GM19043 (cell line): ENCODE measurements at regions not wholly inside any gene's neighbourhood (a gene's known extent, or its start where the extent isn't known, plus 50 kb on each side); places are given as distances from the start of the nearest gene placed in this dataset.

Source experiments
- ATAC-seq: cut with Tn5 transposase; IDR thresholded peaks from one replicate; pipeline ENCODE4 v1.9.1; 2021; ENCODE audit warnings: low read depth; ENCODE audit not compliant: unreplicated experiment

DNA sequence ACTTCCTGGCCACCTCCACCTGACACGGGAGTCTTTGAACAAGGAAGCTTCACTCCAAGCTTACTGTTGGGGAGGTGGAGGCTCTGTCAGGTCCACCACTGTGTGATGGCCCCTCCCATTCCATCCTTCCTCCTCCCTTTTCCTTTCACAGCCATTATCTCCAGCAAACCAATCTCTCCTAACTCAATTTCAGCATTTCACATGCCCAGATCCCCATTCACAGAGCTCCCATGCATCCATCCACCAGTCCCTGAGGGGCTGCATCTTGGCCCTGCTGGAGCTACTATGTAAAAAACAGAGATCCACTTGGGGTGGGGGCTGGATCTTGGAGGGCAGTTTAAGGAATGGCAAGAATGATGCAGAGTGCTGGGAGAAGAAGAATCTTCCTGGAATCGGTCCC is 129.0 kb upstream of the COPS8 start:
- no peak for ATAC-seq

DNA sequence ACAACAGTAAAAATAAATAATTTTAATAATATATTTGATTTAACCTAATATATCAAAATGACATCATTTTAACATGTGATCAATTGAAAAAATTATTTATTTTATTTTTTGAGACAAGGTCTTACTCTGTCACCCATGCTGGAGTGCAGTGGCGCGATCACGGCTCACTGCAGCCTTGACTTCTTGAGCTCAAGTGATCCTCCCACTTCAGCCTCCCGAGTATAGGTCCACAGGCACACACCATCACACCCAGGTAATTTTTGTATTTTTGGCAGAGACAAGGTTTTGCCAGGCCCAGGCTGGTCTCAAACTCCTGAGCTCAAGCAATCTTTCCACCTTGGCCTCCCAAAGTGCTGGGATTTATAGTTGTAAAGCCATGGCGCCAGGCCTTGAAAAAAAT is 126.7 kb upstream of the COPS8 start:
- no peak for ATAC-seq

DNA sequence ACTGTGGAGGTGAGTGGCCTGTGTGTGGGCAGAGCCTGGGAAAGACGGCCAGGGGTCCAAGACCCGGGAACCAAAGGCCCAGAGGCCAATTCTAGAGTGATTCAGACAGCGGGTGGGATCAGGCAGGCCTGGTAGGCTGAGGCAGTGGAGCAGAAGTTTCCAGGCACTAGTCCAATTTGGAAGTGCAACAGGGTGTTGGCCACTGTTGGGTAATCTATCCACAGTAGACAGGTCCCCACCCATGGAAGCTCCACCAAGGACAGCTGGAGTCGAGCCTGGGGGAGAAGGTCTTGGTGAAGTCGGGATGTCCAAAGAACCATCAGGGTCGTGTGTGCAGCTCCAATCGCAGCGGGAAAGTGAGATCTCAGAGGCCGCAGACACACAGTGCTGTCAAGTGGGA is 125.8 kb upstream of the COPS8 start:
- no peak for ATAC-seq

DNA sequence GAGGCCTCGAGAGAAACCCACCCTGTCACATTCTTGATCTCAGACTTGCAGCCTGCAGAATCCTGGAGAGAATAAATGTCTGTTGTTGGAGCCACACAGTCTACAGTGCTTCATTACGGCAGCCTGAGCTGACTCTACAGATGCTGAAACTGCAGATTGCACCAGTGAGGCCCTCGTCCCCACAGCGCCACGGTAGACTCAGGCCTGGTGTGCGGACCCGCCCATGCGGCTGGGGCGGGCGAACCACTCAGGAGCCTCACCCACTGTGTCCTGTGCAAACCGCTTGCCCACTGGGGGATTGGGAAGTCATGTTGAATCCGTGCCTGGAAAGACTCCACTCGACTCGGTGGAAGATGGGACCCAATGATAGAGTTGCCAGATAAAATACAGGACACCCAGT is 125.2 kb upstream of the COPS8 start:
- ATAC-seq, result no peak

DNA sequence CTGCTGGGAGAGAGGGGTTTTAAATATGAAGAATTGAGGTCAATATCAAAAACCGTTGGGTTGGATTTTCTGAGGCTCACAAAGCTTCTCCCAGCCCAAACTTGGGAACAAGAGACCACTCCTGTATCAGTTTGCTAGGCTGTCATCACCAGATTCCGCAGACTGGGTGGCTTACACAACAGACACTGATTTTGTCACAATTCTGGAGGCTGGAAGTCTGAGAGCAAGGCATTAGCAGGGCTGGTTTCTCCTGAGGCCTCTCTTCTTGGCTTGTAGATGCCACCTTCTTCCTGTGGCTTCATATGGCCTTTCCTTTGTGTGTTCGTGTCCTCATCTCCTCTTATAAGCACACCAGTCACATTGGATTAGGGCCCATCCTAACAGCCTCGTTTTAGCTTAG is 122.9 kb upstream of the COPS8 start:
- no peak for ATAC-seq

DNA sequence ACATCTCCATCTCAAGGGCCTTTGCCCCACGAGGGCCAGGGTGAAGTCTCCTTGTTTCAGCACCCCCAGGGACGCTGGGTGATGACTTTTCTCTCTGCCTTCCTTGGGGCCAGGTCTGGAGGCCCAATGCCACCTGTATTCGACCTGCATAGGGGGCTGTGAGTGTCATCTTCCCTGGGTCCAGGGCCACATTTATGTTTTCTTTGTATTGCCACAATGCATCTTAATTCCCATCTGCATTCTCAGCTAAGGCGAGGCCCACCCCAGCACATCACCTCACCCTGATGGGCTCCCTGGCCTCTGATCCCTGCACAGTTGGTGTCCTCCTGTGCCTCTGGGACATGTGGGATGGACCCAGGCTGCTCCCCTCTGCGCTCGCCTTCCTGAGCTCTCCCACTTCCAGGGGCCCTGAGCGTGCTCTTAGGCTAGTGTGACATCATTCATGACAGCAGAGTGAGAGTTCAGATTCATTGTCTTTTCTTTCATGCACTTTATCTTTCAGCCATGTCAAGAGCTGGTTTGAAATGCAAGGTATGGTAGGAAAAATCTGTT is 122.0 kb upstream of the COPS8 start:
- no peak for ATAC-seq

DNA sequence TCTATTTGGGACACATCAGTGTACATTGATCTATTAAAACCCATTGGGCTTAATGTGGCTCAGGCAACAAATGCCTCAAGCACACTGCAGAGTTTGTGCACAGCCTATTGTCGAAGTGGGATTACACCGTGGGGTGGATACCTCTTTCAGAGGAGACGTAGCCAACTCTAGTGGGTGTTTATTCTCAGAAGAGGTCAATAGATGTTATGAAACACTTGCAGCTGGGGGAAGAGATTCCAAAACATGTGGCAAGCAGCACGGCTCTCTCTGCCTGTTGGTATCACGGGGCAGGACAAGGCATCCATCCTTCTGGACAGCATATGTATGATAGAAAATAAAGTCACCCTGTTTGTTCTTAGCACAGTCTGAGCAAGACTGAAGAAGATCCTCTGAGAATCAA is 121.4 kb upstream of the COPS8 start:
- no peak for ATAC-seq

DNA sequence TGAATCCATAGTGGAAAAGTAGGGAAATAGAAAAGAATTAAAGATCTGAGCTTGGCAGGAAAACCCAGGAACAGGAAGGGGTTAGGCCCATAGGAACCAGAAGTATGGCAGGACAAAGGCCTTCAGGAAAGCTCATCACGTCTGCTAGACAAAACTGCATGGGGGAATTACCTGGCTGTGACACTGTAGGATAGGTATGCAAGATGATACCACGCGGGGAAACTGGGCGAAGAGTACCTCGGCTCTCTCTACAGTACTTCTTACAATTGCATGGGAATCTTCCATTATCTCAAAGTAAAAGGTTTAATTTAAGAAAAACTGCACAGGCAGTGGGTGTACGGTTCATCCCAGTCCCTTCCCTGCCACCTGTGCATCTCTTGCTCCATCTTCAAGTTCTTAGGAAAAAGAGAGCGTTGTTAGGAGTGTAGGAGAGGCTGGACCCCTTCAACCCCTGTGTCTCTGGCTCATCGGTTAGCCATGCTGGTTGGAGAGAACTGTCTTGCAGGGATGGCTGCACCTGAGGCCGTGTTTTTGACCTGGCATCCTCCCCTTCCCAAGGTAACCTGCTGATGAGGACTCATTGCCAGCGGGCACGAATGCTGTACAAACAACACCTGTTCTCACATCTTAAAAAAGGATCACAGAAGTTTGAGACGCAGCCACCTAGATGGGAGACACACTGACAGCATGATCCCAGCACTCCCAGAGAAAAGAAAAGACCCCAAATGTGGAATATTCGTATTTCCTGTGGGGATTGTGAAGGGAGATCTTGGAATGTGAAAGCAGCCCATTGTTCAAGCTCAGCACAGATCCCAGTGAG is 120.5 kb upstream of the COPS8 start:
- no peak for ATAC-seq

DNA sequence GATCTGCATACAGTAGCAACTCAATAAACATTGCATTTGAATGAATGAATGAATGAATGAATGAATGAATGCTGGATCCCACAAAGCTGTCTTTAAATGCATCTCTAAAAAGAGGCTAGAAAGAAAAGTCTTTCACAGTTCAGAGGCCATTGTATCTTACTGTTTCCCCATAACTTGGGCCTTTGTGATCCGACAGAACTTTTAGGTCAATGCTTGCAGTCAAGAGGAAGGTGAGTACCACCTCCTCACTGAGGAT is 119.9 kb upstream of the COPS8 start:
- no peak for ATAC-seq

DNA sequence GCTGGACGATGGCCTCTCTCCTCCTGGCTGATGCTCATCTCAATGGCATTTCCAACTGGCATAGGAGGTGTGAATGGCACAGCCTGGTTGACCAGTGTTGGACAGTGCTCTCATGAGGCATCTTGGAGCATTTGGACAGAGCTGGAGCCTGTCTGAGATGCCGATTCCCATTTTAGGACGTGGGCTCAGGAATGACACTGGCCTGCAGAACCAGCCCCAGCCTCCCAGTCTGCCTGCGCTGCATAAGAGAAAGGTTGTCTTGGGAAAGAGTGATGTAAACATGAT is 118.2 kb upstream of the COPS8 start:
- ATAC-seq, result no peak

DNA sequence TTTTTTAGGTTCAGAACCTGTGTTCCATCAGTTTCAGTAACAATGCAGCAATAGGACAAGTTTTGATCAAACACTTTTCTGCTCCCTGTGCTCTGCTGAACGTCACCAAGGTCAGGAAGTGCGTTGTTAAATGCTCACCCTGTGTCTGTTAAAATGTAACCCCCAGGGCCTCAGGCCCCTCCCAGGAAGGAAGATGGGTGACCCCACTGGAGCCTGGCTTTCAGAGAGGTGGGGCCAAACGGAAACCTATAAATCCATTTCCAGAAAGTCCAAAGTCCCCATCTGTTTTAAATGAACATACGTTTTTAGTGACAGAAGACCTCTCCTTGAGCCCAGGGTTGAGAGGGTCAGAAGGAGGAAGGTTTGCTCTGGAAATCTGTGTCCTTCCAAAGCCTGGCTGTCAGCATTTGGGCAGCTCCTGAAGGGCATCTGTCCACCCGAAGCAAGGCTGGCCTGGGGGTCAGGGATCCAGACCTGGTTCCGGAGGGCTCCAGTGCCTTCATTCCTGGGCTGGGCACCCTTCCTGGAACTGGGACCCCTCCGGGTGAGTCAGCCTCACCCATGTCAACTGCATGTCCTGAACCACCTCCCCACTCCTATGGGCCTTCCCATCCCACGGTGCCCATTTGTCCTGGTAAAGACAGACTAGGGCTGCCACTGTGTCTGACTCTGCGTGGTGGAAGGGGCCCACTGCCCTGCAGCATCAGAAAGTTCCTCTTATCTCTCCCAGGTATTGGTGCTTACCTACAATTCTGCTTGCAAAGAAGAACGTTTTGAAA is 117.4 kb upstream of the COPS8 start:
- peak; percentile 67 for ATAC-seq

DNA sequence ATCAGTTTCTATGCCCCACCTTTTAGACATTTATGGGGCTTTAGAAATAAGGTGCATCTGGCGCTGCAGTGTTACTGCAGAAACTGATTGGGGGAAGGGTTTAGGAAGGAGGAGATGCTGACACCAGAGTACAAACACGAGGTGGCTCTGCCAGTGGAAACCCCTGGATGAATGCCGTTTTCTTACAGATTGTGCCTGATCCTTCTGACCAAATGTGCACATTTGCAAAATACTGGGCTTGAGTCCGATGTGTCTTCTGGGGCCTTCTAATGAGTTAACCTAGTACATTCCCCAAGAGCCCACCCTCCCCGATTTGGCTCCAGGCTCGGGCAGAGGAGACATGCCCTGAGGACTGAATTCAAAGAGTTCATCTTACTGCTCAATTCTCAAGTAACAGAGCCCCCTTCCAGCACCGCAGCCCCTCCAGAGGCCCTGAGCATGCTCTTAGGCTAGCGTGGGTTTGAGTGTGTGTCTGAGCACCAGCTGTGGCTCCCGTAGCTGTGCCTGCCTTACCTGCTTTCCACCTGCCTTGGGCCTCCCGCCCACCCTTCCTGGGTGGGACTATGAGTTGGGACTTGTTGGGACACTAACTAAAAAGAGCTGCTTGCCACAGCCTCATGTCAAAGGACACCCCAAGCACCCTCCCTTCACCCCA is 116.7 kb upstream of the COPS8 start:
- ATAC-seq, result no peak

DNA sequence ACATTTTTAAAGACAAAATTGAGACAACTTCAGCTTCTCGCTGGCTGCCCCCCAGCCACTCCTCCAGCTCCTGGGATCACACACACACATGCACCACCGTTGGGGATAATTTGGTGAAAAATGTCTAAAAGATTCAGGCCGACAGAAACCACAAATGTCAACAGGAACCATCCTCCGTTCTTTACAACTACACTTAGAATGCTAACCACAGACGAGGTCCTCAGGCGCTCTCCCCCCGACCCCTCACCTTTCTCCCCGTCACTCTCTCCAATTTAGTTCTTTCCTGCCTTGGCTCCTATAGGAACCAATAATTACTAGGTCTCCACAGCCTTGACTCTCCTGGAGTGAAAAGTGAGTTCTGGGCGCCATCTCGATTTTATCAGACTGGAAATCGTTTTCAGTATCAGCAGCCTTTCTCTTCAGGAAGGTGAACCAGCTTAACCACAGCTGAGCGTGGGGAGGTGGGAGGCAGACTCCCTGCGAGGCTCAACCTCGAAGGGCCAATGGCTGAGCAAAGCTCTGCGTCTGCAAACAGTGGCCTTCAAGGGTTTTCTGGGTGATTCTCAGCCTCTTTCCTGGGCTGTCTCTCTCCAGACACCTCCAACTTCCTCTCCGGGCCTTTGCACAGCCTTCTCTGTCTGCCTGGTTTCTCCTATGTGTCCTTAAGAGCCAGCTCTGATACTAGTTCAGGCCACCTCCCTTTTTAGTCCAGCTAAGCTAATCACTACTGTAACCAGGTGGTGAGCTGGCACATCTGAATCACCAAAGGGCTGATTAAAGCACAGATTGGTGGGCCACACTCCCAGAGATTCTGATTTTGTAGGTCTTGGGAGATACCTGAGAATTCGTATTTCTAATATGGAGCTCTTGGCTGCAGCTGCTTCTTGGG is 115.7 kb upstream of the COPS8 start:
- no peak for ATAC-seq

DNA sequence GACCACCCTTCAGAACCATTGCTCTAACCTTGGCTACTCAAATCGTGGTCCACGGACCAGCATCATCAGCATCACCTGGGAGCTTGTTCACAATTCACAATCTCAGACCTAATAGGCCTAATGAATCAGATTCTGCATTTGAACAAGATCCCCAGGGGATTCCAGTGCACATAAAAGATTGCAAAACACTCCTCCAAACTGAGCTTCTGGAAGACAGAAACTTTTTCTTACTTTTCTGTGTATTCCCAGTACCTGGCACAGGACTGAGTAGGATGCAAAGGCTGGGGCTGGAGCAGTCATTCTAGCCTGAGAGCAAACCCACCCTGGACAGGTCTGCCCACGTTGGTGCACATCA is 115.1 kb upstream of the COPS8 start:
- ATAC-seq, result no peak

DNA sequence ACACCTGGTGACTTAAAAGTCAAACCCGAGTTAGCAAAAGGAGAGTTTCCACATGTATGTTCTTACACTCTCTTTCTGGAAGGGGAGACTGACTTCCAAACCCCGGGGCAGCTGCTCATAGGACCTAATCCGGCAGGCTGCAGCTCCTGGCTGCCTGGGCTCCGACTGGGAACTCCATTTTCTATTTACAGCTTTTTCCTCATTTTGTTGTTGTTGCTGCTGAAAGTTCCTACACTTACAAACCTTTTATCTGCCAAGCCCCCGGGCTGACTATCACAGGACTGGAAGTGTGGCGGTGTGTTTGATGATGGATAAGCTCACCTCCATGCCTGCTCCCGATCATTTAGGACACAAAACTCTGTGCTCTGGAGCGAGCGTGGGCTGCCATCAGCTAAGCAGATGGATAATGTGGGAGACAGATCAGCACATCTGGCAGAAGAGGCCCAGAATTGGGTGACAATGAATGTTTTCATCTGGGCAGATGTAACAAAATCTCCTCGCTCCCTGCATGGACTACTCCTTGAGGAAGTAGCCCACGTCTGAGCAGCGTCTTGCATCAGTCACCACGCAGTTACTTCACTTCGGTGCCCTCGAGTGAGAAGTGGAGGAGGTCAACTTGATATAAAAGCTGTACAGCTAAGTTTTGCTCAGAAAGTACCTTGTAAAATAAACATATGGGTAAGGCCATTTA is 114.4 kb upstream of the COPS8 start:
- ATAC-seq, result no peak

DNA sequence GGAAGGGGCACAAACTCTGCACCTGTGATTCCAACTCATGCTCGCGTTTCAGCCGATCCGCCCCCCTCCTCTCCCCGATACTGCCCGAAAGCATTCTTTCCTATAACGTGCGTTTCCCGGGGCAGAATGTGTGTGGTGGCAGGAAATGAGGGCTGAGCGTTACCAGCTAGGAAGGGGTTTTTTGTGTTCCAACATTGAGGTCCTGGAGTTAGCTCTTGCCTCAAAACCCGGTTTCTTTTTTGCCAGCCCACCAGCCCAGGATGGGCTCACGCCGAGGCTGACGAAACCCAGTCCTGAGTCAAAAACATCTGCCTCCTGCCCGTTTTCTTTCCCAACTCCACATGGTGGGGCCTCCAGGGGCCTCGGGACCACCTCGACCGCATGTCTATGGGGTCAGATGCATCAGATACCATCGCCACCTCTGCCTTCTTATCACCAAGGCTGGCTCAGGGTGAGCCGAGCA is 113.7 kb upstream of the COPS8 start:
- ATAC-seq, result no peak

DNA sequence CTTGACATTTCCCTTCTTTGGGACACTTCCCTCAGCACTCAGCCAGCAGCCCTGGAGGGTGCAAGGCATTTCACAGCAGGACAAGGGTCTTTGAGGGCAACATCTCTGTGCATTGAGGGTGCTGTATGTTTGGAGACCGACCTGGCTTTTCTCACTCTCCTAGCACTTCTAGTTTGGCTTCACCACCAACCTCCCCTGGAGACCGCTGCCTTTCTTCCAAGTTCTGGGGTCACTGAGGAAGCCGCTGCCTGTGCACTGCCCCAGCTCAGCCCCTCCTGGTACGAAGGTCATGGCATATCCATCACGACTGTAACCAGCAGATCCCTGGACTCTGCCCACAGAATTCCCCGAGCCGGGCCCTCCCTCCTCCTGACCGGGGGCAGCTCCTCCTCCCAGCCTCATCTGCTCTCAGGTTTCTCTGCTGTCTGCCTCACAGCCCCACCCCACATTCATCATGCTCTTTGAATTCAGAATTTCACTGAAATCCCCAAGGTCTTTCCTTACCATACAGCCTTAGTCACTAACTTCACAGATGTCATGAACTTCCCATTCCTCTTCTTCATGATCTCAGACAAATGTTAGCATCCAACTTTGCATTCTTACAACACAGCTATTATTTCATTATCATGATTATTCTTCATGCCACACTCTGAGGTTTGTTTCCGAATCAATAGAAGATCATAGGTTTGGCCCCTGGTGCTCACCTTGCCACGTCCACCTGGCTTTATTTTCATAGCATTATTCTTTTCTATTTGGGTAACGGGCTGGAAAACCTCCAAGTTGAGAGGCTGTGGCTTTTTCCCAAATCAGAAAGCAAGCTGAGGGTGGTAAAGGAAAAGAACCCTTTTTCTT is 113.0 kb upstream of the COPS8 start:
- ATAC-seq, result no peak

DNA sequence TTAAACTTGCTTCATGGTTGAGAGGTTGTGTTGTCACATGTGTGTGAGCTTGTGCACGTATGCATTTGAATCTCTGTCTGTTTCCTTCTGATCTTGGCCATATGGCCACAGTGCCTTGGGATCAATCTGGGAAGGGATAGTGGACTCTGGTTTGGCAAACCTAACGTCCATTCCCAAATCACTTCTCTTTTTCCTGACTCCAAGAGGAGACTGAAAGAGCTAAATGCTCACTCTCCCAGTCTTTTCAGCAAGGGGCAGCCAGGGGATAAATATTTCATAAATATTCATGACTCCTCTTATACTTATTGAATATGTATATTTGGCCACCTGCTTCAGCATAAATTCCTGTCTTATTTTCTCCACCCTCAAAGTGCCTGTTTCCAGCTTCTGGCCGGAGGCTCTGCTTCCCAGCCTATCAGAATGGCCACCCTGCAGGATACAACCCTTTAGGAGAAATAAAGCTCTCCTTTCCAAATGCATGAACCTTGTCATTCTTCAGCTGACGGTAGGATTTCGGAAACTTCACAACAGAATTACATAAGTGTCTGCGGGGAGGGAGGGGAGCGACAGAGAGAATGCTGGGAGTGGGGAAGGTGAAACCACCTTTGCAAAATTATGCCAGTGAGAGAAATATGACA is 112.2 kb upstream of the COPS8 start:
- no peak for ATAC-seq

DNA sequence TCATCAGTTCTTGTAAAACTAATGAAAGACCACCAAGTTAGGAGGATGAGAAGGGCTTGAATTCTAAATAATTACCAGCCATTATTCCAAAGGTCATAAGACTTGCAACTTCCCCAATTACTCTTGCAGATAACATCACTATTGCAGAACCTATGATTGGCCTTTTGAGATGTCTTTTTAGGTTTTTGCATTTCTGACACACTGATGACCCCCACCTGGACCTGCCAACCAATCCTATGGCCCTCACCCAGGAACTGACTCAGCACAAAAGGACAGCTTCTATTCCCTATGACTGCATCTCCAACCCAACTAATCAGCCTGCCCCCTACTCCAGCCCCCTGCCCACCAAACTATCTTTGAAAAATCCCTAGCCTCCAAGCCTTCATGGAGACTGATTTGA is 111.5 kb upstream of the COPS8 start:
- no peak for ATAC-seq
